ENCODE measurements at regions not wholly inside any gene's neighbourhood (a gene's known extent, or its start where the extent isn't known, plus 50 kb on each side); places are given as distances from the start of the nearest gene placed in this dataset.
A peak's percentile ranks its signal among the peaks of the same experiment; 100 is the strongest.

GRCh38 chr15:93158097-93158900 is 69.3 kb upstream of the RGMA start:
- in situ Hi-C loops (cut with HindIII; ENCODE audit: low sequenced_read_pairs), result no loop called here
- no peak for TF ChIP-seq CTCF (IDR thresholded peaks at IDR 0.05; ENCODE audit: low read depth, low read length)
- no peak overlapping the region for H3K4me3 ChIP-seq (ENCODE audit: low read depth, low read length)
- no peak for DNase-seq (ENCODE audit: low read depth, low spot score)

GRCh38 chr15:93154666-93155065 is 65.7 kb upstream of the RGMA start:
- H3K4me3 ChIP-seq (ENCODE audit: low read depth, low read length), result no peak overlapping the region
- DNase-seq (ENCODE audit: low read depth, low spot score), result no peak
- in situ Hi-C loops (cut with HindIII; ENCODE audit: low sequenced_read_pairs), result no loop called here
- TF ChIP-seq CTCF (IDR thresholded peaks at IDR 0.05; ENCODE audit: low read depth, low read length), result no peak

- TF ChIP-seq CTCF (IDR thresholded peaks at IDR 0.05; ENCODE audit: low read depth, low read length), result no peak
- no peak overlapping the region for H3K4me3 ChIP-seq (ENCODE audit: low read depth, low read length)
- DNase-seq (ENCODE audit: low read depth, low spot score), result peak; percentile 55
- in situ Hi-C loops (cut with HindIII; ENCODE audit: low sequenced_read_pairs), result no loop called here
Measured at GRCh38 chr15:93152951-93153350, 63.9 kb upstream of the RGMA start.

- in situ Hi-C loops (cut with HindIII; ENCODE audit: low sequenced_read_pairs), result no loop called here
- no peak for TF ChIP-seq CTCF (IDR thresholded peaks at IDR 0.05; ENCODE audit: low read depth, low read length)
- DNase-seq (ENCODE audit: low read depth, low spot score), result no peak
- no peak overlapping the region for H3K4me3 ChIP-seq (ENCODE audit: low read depth, low read length)
Measured at GRCh38 chr15:93152360-93152759, 63.3 kb upstream of the RGMA start.

GRCh38 chr15:93150910-93151881 is 62.2 kb upstream of the RGMA start:
- no peak for TF ChIP-seq CTCF (IDR thresholded peaks at IDR 0.05; ENCODE audit: low read depth, low read length)
- no peak overlapping the region for H3K4me3 ChIP-seq (ENCODE audit: low read depth, low read length)
- in situ Hi-C loops (cut with HindIII; ENCODE audit: low sequenced_read_pairs), result no loop called here
- no peak for DNase-seq (ENCODE audit: low read depth, low spot score)

- no peak overlapping the region for H3K4me3 ChIP-seq (ENCODE audit: low read depth, low read length)
Measured at GRCh38 chr15:93146601-93147000, 57.6 kb upstream of the RGMA start.

More at GRCh38 chr15:93146601-93147000, 57.6 kb upstream of the RGMA start:
- DNase-seq (ENCODE audit: low read depth, low spot score), result no peak
- in situ Hi-C loops (cut with HindIII; ENCODE audit: low sequenced_read_pairs), result no loop called here
- no peak for TF ChIP-seq CTCF (IDR thresholded peaks at IDR 0.05; ENCODE audit: low read depth, low read length)
